Body of pancreas (tissue), 4 donors: ENCODE measurements at regions not wholly inside any gene's neighbourhood (a gene's known extent, or its start where the extent isn't known, plus 50 kb on each side); places are given as distances from the start of the nearest gene placed in this dataset.

Experiments used
- ATAC-seq: fragments of 150-250 bp; one replicate; pipeline ENCODE4 v1.9.1; 2016
- DNase-seq, 4 donors: peaks; one replicate each; pipeline ENCODE4 v3.0.0-alpha.2; 2019
- H3K27ac ChIP-seq, 4 donors: fragments of 200-600 bp; sonication (generic); 1 replicate in 3 of 4; 2 replicates in 1 of 4; pipeline versions ENCODE4 v1.5.1 to v1.6.1; 2016 to 2019; ENCODE audit warnings: mild to moderate bottlenecking in 1 of 4, mixed read lengths in 1 of 4, moderate library complexity in 1 of 4
- H3K27me3 ChIP-seq, 2 donors: fragments of 200-600 bp; sonication (generic); one replicate each; pipeline ENCODE4 v1.6.0; 2016; ENCODE audit warnings: mild to moderate bottlenecking in 1 of 2
- H3K36me3 ChIP-seq, 2 donors: fragments of 200-600 bp; sonication (generic); replicated peaks in 1 of 2; 2 replicates each; pipeline ENCODE4 v1.5.1; 2016; ENCODE audit warnings: low read depth in 2 of 2; ENCODE audit not compliant: insufficient read depth in 1 of 2
- H3K4me1 ChIP-seq: fragments of 200-600 bp; sonication (generic); one replicate; pipeline ENCODE4 v1.6.0; 2016
- H3K4me3 ChIP-seq, 2 donors: fragments of 200-600 bp; sonication (generic); 1 replicate in 1 of 2; 2 replicates in 1 of 2; pipeline ENCODE4 v1.5.1; 2016 to 2019
- H3K9me3 ChIP-seq, 3 donors: fragments of 200-600 bp; sonication (generic); 1 replicate in 2 of 3; 2 replicates in 1 of 3; pipeline ENCODE4 v1.5.1; 2016
- CTCF ChIP-seq, 7 experiments: fragments of 450-650 bp in 4 of 7; fragments of 200-600 bp in 3 of 7; sonication (generic) in 3 of 7; IDR thresholded peaks; one replicate each; pipeline ENCODE4 v1.5.1; 2016 to 2019; ENCODE audit warnings: antibody characterized with exemption in 7 of 7
- POLR2A ChIP-seq, 3 donors: fragments of 450-650 bp; IDR thresholded peaks; one replicate each; pipeline ENCODE4 v1.6.1; 2016; ENCODE audit warnings: antibody characterized with exemption in 3 of 3, mild to moderate bottlenecking in 2 of 3
- WGBS, 2 donors: methylation state at CpG; one replicate each; pipeline ENCODE4 v1.1.5; 2017; 5-methylcytosine and 5-hydroxymethylcytosine counted together
- intact Hi-C: fragments of 100-400 bp; cut with DNase I; formaldehyde crosslinking; loops from one replicate; pipeline ENCODE4 v1.15.1; 2023

GRCh38 chr12:53867216-53868012 lies 71.2 kb upstream of the HOXC13 start:
- Histone ChIP-seq H3K9me3 (no peaks in the 10 kb centered on the region), H3K27ac (no peak overlapping the region), H3K4me1 (no peaks in the 10 kb centered on the region), H3K4me3 (no peak overlapping the region), H3K36me3 (no peaks in the 10 kb centered on the region), H3K27me3 (no peaks in the 10 kb centered on the region)
- intact Hi-C loops, result no loop called here
- no peak for ATAC-seq
- DNase-seq, result peak in 1 of 4 donors; percentile 3
- TF ChIP-seq CTCF (IDR thresholded peaks at IDR 0.05) (no peak), POLR2A (IDR thresholded peaks at IDR 0.05) (no peak)
- WGBS, 2 donors, result 22 to 50% methylated on average over 2 to 3 of the region's 3 CpGs

GRCh38 chr12:53868511-53868986 lies 70.1 kb upstream of the HOXC13 start:
- intact Hi-C loops, result no loop called here
- WGBS, 2 donors, result 59 to 63% methylated on average over 5 of the region's 5 CpGs
- Histone ChIP-seq H3K9me3 (no peaks in the 10 kb centered on the region), H3K36me3 (no peaks in the 10 kb centered on the region), H3K4me3 (no peak overlapping the region), H3K4me1 (no peaks in the 10 kb centered on the region), H3K27ac (no peak overlapping the region), H3K27me3 (no peaks in the 10 kb centered on the region)
- ATAC-seq (no peak), DNase-seq (no peak)
- TF ChIP-seq POLR2A (IDR thresholded peaks at IDR 0.05) (no peak), CTCF (IDR thresholded peaks at IDR 0.05) (no peak)

- no peaks in the 10 kb centered on the region for H3K27me3 ChIP-seq
- DNase-seq (no peak), ATAC-seq (peak; percentile 47)
- no peaks in the 10 kb centered on the region for H3K4me1 ChIP-seq
- intact Hi-C loops, result no loop called here
- 100% methylated on average over 1 of the region's 1 CpG for WGBS, 2 donors
- H3K9me3 ChIP-seq, result no peaks in the 10 kb centered on the region
- TF ChIP-seq POLR2A (IDR thresholded peaks at IDR 0.05), result no peak
- no peak for TF ChIP-seq CTCF (IDR thresholded peaks at IDR 0.05)
- no peaks in the 10 kb centered on the region for H3K36me3 ChIP-seq
- no peak overlapping the region for H3K4me3 ChIP-seq
- no peak overlapping the region for H3K27ac ChIP-seq
These were observed 69.1 kb upstream of the HOXC13 start for GRCh38 chr12:53869500-53869899.

GRCh38 chr12:53870117-53870516 lies 68.5 kb upstream of the HOXC13 start:
- H3K27me3 ChIP-seq, result no peaks in the 10 kb centered on the region
- ATAC-seq, result no peak
- H3K9me3 ChIP-seq, result no peaks in the 10 kb centered on the region
- H3K27ac ChIP-seq, result no peak overlapping the region
- TF ChIP-seq POLR2A (IDR thresholded peaks at IDR 0.05) (no peak), CTCF (IDR thresholded peaks at IDR 0.05) (no peak)
- intact Hi-C loops, result no loop called here
- no peaks in the 10 kb centered on the region for H3K36me3 ChIP-seq
- H3K4me1 ChIP-seq, result no peaks in the 10 kb centered on the region
- WGBS, 2 donors, result 59 to 65% methylated on average over 4 of the region's 4 CpGs
- H3K4me3 ChIP-seq, result no peak overlapping the region
- no peak for DNase-seq

GRCh38 chr12:53871367-53871766 lies 67.3 kb upstream of the HOXC13 start:
- TF ChIP-seq CTCF (IDR thresholded peaks at IDR 0.05), result no peak
- no peak for TF ChIP-seq POLR2A (IDR thresholded peaks at IDR 0.05)
- no peak for ATAC-seq
- DNase-seq, result no peak
- no peaks in the 10 kb centered on the region for H3K27me3 ChIP-seq
- no peaks in the 10 kb centered on the region for H3K36me3 ChIP-seq
- intact Hi-C loops, result no loop called here
- no peaks in the 10 kb centered on the region for H3K4me1 ChIP-seq
- no peak overlapping the region for H3K27ac ChIP-seq
- no peaks in the 10 kb centered on the region for H3K9me3 ChIP-seq
- no peak overlapping the region for H3K4me3 ChIP-seq
